ENCODE measurements at regions not wholly inside any gene's neighbourhood (a gene's known extent, or its start where the extent isn't known, plus 50 kb on each side); places are given as distances from the start of the nearest gene placed in this dataset.

GRCh38 chr6:3512832-3513231 lies 56.0 kb upstream of the SLC22A23 start:
- Histone ChIP-seq H3K9me3 (no peaks in the 10 kb centered on the region), H3K27ac (no peak overlapping the region), H3K36me3 (no peaks in the 10 kb centered on the region), H3K4me3 (no peak overlapping the region), H3K4me1 (peaks cover 0 to 10% (median 3%) of the 10 kb centered on the region in 4 donors), H3K27me3 (peaks cover 0 to 16% (median 0%) of the 10 kb centered on the region in 3 donors)
- 87 to 95% (median 89%) methylated on average over 4 to 5 of the region's 5 CpGs for WGBS, 5 donors
- DNase-seq, result no peak
- intact Hi-C loops (cut with DNase I; ENCODE audit: low total_unique reads), result no loop called here
- no peak for TF ChIP-seq EP300 (IDR thresholded peaks at IDR 0.05)
- TF ChIP-seq POLR2A (IDR thresholded peaks at IDR 0.05), result no peak
- TF ChIP-seq CTCF (IDR thresholded peaks at IDR 0.05), result no peak
- no peak for TF ChIP-seq POLR2AphosphoS5 (IDR thresholded peaks at IDR 0.05)

GRCh38 chr6:3510617-3511016 lies 53.8 kb upstream of the SLC22A23 start:
- WGBS, 5 donors, result 61 to 73% (median 68%) methylated on average over 7 to 8 of the region's 8 CpGs
- H3K9me3 ChIP-seq, result no peaks in the 10 kb centered on the region
- H3K36me3 ChIP-seq, result no peaks in the 10 kb centered on the region
- peaks cover 0 to 13% (median 0%) of the 10 kb centered on the region in 3 donors for H3K27me3 ChIP-seq
- no peak overlapping the region for H3K4me3 ChIP-seq
- intact Hi-C loops (cut with DNase I; ENCODE audit: low total_unique reads), result no loop called here
- peaks cover 0 to 10% (median 3%) of the 10 kb centered on the region in 4 donors for H3K4me1 ChIP-seq
- H3K27ac ChIP-seq, result no peak overlapping the region
- TF ChIP-seq POLR2AphosphoS5 (IDR thresholded peaks at IDR 0.05) (no peak), CTCF (IDR thresholded peaks at IDR 0.05) (no peak), EP300 (IDR thresholded peaks at IDR 0.05) (no peak), POLR2A (IDR thresholded peaks at IDR 0.05) (no peak)
- no peak for DNase-seq

- no peak overlapping the region for H3K27ac ChIP-seq
- DNase-seq, result no peak
- no peaks in the 10 kb centered on the region for H3K9me3 ChIP-seq
- H3K27me3 ChIP-seq, result peaks cover 0 to 13% (median 0%) of the 10 kb centered on the region in 3 donors
- TF ChIP-seq POLR2A (IDR thresholded peaks at IDR 0.05) (no peak), EP300 (IDR thresholded peaks at IDR 0.05) (no peak), POLR2AphosphoS5 (IDR thresholded peaks at IDR 0.05) (no peak), CTCF (IDR thresholded peaks at IDR 0.05) (no peak)
- H3K4me1 ChIP-seq, result peaks cover 0 to 10% (median 3%) of the 10 kb centered on the region in 4 donors
- intact Hi-C loops (cut with DNase I; ENCODE audit: low total_unique reads), result no loop called here
- no peaks in the 10 kb centered on the region for H3K36me3 ChIP-seq
- 35 to 59% (median 42%) methylated on average over 1 of the region's 1 CpG for WGBS, 5 donors
- H3K4me3 ChIP-seq, result no peak overlapping the region
These were observed 53.3 kb upstream of the SLC22A23 start for GRCh38 chr6:3510178-3510577.

GRCh38 chr6:3509336-3509735 lies 52.5 kb upstream of the SLC22A23 start:
- no peaks in the 10 kb centered on the region for H3K9me3 ChIP-seq
- peaks cover 0 to 10% (median 3%) of the 10 kb centered on the region in 4 donors for H3K4me1 ChIP-seq
- H3K27ac ChIP-seq, result no peak overlapping the region
- H3K36me3 ChIP-seq, result no peaks in the 10 kb centered on the region
- 91 to 94% (median 93%) methylated on average over 4 of the region's 4 CpGs for WGBS, 5 donors
- TF ChIP-seq POLR2A (IDR thresholded peaks at IDR 0.05) (no peak), CTCF (IDR thresholded peaks at IDR 0.05) (no peak), EP300 (IDR thresholded peaks at IDR 0.05) (no peak), POLR2AphosphoS5 (IDR thresholded peaks at IDR 0.05) (no peak)
- H3K4me3 ChIP-seq, result no peak overlapping the region
- intact Hi-C loops (cut with DNase I; ENCODE audit: low total_unique reads), result no loop called here
- peaks cover 0 to 13% (median 0%) of the 10 kb centered on the region in 3 donors for H3K27me3 ChIP-seq
- DNase-seq, result no peak
